GM10248 (cell line): ENCODE measurements at regions not wholly inside any gene's neighbourhood (a gene's known extent, or its start where the extent isn't known, plus 50 kb on each side); places are given as distances from the start of the nearest gene placed in this dataset.

Experiments
- CTCF ChIA-PET: fragments of 300-600 bp; sonication (Branson Sonifier 250); formaldehyde crosslinking; extraction: SDS; loops from one replicate; lab custom pipeline; 2021; ENCODE audit warnings: antibody characterized with exemption; lab: Yijun Ruan, JAX
- POLR2A ChIA-PET: fragments of 350-650 bp; sonication (Branson Sonifier 250); formaldehyde crosslinking; extraction: SDS; loops from one replicate; lab custom pipeline; 2020; ENCODE audit warnings: antibody characterized with exemption; lab: Yijun Ruan, JAX
- DNase-seq: peaks from one replicate; pipeline ENCODE4 v3.0.0; 2012; ENCODE audit errors: extremely low spot score
- TF ChIP-seq, protein P1 (sequence below): IDR thresholded peaks from 2 replicates; pipeline ENCODE4 v1.5.1; 2012; ENCODE audit warnings: mild to moderate bottlenecking, low read depth; ENCODE audit errors: extremely low read depth, missing control alignments, control extremely low read depth

- POLR2A ChIA-PET = no interaction called here
- DNase-seq = no peak
- TF ChIP-seq, protein P1, sequence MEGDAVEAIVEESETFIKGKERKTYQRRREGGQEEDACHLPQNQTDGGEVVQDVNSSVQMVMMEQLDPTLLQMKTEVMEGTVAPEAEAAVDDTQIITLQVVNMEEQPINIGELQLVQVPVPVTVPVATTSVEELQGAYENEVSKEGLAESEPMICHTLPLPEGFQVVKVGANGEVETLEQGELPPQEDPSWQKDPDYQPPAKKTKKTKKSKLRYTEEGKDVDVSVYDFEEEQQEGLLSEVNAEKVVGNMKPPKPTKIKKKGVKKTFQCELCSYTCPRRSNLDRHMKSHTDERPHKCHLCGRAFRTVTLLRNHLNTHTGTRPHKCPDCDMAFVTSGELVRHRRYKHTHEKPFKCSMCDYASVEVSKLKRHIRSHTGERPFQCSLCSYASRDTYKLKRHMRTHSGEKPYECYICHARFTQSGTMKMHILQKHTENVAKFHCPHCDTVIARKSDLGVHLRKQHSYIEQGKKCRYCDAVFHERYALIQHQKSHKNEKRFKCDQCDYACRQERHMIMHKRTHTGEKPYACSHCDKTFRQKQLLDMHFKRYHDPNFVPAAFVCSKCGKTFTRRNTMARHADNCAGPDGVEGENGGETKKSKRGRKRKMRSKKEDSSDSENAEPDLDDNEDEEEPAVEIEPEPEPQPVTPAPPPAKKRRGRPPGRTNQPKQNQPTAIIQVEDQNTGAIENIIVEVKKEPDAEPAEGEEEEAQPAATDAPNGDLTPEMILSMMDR = no peak
- CTCF ChIA-PET = interaction anchor here (0.8 kb wide), 1 partner anchor 30 kb away, joined by 3 read pairs; no protein-coding TSS in a partner anchor
These were observed 315.7 kb upstream of the RRP15 start for GRCh38 chr1:217969428-217969827.

- POLR2A ChIA-PET = no interaction called here
- TF ChIP-seq, protein P1 = no peak
- no peak for DNase-seq
- CTCF ChIA-PET = interaction anchor here (0.8 to 1.8 kb wide), 2 partner anchors 10 to 107 kb away, joined by 3 to 4 read pairs; no protein-coding TSS in a partner anchor
These were observed 307.1 kb upstream of the RRP15 start for GRCh38 chr1:217977943-217978342.

GRCh38 chr1:217981430-217981829 lies 303.7 kb upstream of the RRP15 start:
- ChIA-PET CTCF (no interaction called here), POLR2A (no interaction called here)
- DNase-seq = no peak
- TF ChIP-seq, protein P1 = no peak

- ChIA-PET CTCF (no interaction called here), POLR2A (no interaction called here)
- no peak for DNase-seq
- TF ChIP-seq, protein P1 = no peak
These were observed 302.6 kb upstream of the RRP15 start for GRCh38 chr1:217982331-217983050.

DNA sequence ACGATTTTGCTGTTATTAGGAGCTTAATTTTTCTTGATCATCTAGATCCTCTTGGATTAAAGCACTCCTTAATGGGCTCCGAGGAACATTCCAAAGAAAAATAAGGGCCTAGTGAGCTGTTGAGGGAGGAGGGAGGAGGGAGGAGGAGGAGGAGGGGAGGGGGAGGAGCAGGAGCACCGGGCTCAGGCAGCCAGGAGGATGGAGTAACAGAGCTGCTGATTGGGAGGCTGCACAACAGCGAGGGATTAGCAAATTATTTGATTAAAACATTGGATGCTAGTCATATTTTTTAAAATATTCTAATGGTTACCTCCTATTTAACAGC lies 302.1 kb upstream of the RRP15 start:
- ChIA-PET POLR2A (no interaction called here), CTCF (no interaction called here)
- DNase-seq = no peak
- TF ChIP-seq, protein P1 = no peak

- TF ChIP-seq, protein P1 = no peak
- CTCF ChIA-PET = no interaction called here
- POLR2A ChIA-PET = no interaction called here
- no peak for DNase-seq
These were observed 299.5 kb upstream of the RRP15 start for GRCh38 chr1:217985641-217986040.
